A204.1 (cell line): ENCODE measurements at regions not wholly inside any gene's neighbourhood (a gene's known extent, or its start where the extent isn't known, plus 50 kb on each side); places are given as distances from the start of the nearest gene placed in this dataset.

Experiments
- FAIRE-seq: peaks from 2 replicates; lab custom pipeline; 2012; peaks lifted over from hg19 to GRCh38; lab: Jason Lieb, UNC

- FAIRE-seq: no peak
Observed at GRCh38 chr13:106349080-106349931, 186.2 kb downstream of the EFNB2 start.

- FAIRE-seq: no peak
Observed at GRCh38 chr13:106348075-106348840, 187.2 kb downstream of the EFNB2 start.

GRCh38 chr13:106344342-106344741, 191.1 kb downstream of the EFNB2 start:
- no peak for FAIRE-seq

- FAIRE-seq: no peak
Observed at GRCh38 chr13:106343836-106344235, 191.6 kb downstream of the EFNB2 start.

- peak; percentile 3 for FAIRE-seq
Observed at GRCh38 chr13:106340249-106340648, 195.2 kb downstream of the EFNB2 start.

- no peak for FAIRE-seq
Observed at GRCh38 chr13:106337096-106337850, 198.2 kb downstream of the EFNB2 start.

GRCh38 chr13:106336668-106337067, 198.8 kb downstream of the EFNB2 start:
- no peak for FAIRE-seq

- FAIRE-seq: no peak
Observed at GRCh38 chr13:106332621-106333020, 202.8 kb downstream of the EFNB2 start.

GRCh38 chr13:106331116-106331515, 204.3 kb downstream of the EFNB2 start:
- FAIRE-seq: no peak

- FAIRE-seq: no peak
Observed at GRCh38 chr13:106329941-106330340, 205.5 kb downstream of the EFNB2 start.

- FAIRE-seq: no peak
Observed at GRCh38 chr13:106326751-106327150, 208.7 kb downstream of the EFNB2 start.

GRCh38 chr13:106324444-106324843, 211.0 kb downstream of the EFNB2 start:
- FAIRE-seq: no peak

- no peak for FAIRE-seq
Observed at GRCh38 chr13:106322628-106323027, 212.8 kb downstream of the EFNB2 start.

GRCh38 chr13:106318941-106319411, 216.5 kb downstream of the EFNB2 start:
- no peak for FAIRE-seq

GRCh38 chr13:106314417-106314816, 221.0 kb downstream of the EFNB2 start:
- FAIRE-seq: no peak

GRCh38 chr13:106311004-106311403, 224.5 kb downstream of the EFNB2 start:
- FAIRE-seq: no peak

GRCh38 chr13:106310291-106310865, 225.1 kb downstream of the EFNB2 start:
- no peak for FAIRE-seq

GRCh38 chr13:106306748-106307277, 228.6 kb downstream of the EFNB2 start:
- no peak for FAIRE-seq

GRCh38 chr13:106302843-106303242, 232.6 kb downstream of the EFNB2 start:
- no peak for FAIRE-seq

GRCh38 chr13:106302011-106302410, 233.5 kb downstream of the EFNB2 start:
- no peak for FAIRE-seq

- no peak for FAIRE-seq
Observed at GRCh38 chr13:106299621-106300020, 235.8 kb downstream of the EFNB2 start.

GRCh38 chr13:106297283-106297682, 238.2 kb downstream of the EFNB2 start:
- FAIRE-seq: no peak
